Esophagus squamous epithelium (tissue), 5 donors: ENCODE measurements at regions not wholly inside any gene's neighbourhood (a gene's known extent, or its start where the extent isn't known, plus 50 kb on each side); places are given as distances from the start of the nearest gene placed in this dataset.

Source experiments
- DNase-seq: peaks from one replicate; lab custom pipeline; 2025; lab: John Stamatoyannopoulos, UW
- H3K27ac ChIP-seq, 4 donors: fragments of 200-600 bp; sonication (generic); one replicate each; pipeline ENCODE4 v1.5.1; 2016 to 2019; ENCODE audit warnings: mild to moderate bottlenecking in 1 of 4
- H3K27me3 ChIP-seq, 4 donors: fragments of 200-600 bp; sonication (generic); 1 replicate in 3 of 4; 2 replicates in 1 of 4; pipeline versions ENCODE4 v1.5.1 to v1.6.0; 2017 to 2021; ENCODE audit warnings: antibody characterized with exemption in 1 of 4
- H3K36me3 ChIP-seq, 3 donors: fragments of 200-600 bp; sonication (generic); one replicate each; pipeline ENCODE4 v1.5.1; 2016 to 2019
- H3K4me1 ChIP-seq, 3 donors: fragments of 200-600 bp; sonication (generic); one replicate each; pipeline ENCODE4 v1.5.1; 2017 to 2019
- H3K4me3 ChIP-seq, 4 donors: fragments of 200-600 bp; sonication (generic); 1 replicate in 3 of 4; 2 replicates in 1 of 4; pipeline ENCODE4 v1.5.1; 2016 to 2019; ENCODE audit warnings: mild to moderate bottlenecking in 2 of 4, moderate library complexity in 1 of 4
- H3K9me3 ChIP-seq, 3 donors: fragments of 200-600 bp; sonication (generic); one replicate each; pipeline ENCODE4 v1.5.1; 2016 to 2019
- CTCF ChIP-seq, 6 experiments: fragments of 450-650 bp in 4 of 6; fragments of 200-600 bp in 2 of 6; sonication (generic) in 2 of 6; IDR thresholded peaks; one replicate each; pipeline ENCODE4 v1.5.1; 2016 to 2019; ENCODE audit warnings: antibody characterized with exemption in 6 of 6, mild to moderate bottlenecking in 4 of 6, moderate library complexity in 4 of 6
- POLR2A ChIP-seq, 4 donors: fragments of 450-650 bp; IDR thresholded peaks; one replicate each; pipeline ENCODE4 v1.6.1; 2017; ENCODE audit warnings: antibody characterized with exemption in 4 of 4, mild to moderate bottlenecking in 4 of 4, moderate library complexity in 3 of 4
- WGBS, 2 donors: methylation state at CpG; one replicate each; pipeline ENCODE4 v1.1.5; 2018; 5-methylcytosine and 5-hydroxymethylcytosine counted together
- intact Hi-C: fragments of 100-400 bp; cut with DNase I; formaldehyde crosslinking; loops from one replicate; pipeline ENCODE4 v1.15.0; 2022
- donor health status: DM: yes; HTN: yes; CAD: no.

- 15 to 17% methylated on average over 2 of the region's 2 CpGs for WGBS, 2 donors
- H3K4me1 ChIP-seq: no peaks in the 10 kb centered on the region
- intact Hi-C loops: no loop called here
These were observed 571.2 kb upstream of the MGAT4C start for GRCh38 chr12:86827409-86827808.

GRCh38 chr12:86826051-86826450 lies 569.9 kb upstream of the MGAT4C start:
- intact Hi-C loops: no loop called here
- H3K27ac ChIP-seq: no peak overlapping the region
- no peak overlapping the region for H3K4me3 ChIP-seq
- no peak for DNase-seq
- no peaks in the 10 kb centered on the region for H3K4me1 ChIP-seq
- no peaks in the 10 kb centered on the region for H3K27me3 ChIP-seq
- no peak for TF ChIP-seq POLR2A (IDR thresholded peaks at IDR 0.05)
- no peak for TF ChIP-seq CTCF (IDR thresholded peaks at IDR 0.05)
- WGBS, 2 donors: 91 to 93% methylated on average over 2 of the region's 2 CpGs
- H3K9me3 ChIP-seq: no peaks in the 10 kb centered on the region
- no peaks in the 10 kb centered on the region for H3K36me3 ChIP-seq

More at GRCh38 chr12:86827409-86827808, 571.2 kb upstream of the MGAT4C start:
- Histone ChIP-seq H3K27me3 (no peaks in the 10 kb centered on the region), H3K4me3 (no peak overlapping the region), H3K36me3 (no peaks in the 10 kb centered on the region), H3K27ac (no peak overlapping the region), H3K9me3 (no peaks in the 10 kb centered on the region)
- no peak for DNase-seq
- TF ChIP-seq POLR2A (IDR thresholded peaks at IDR 0.05): no peak
- TF ChIP-seq CTCF (IDR thresholded peaks at IDR 0.05): no peak

GRCh38 chr12:86801439-86801838 lies 545.2 kb upstream of the MGAT4C start:
- Histone ChIP-seq H3K27ac (no peak overlapping the region), H3K36me3 (no peaks in the 10 kb centered on the region), H3K4me1 (no peaks in the 10 kb centered on the region), H3K4me3 (no peak overlapping the region), H3K9me3 (no peaks in the 10 kb centered on the region), H3K27me3 (no peaks in the 10 kb centered on the region)
- 76 to 81% methylated on average over 1 of the region's 1 CpG for WGBS, 2 donors
- no peak for DNase-seq
- intact Hi-C loops: no loop called here
- TF ChIP-seq POLR2A (IDR thresholded peaks at IDR 0.05): no peak
- no peak for TF ChIP-seq CTCF (IDR thresholded peaks at IDR 0.05)

GRCh38 chr12:86799616-86800015 lies 543.4 kb upstream of the MGAT4C start:
- TF ChIP-seq CTCF (IDR thresholded peaks at IDR 0.05) (no peak), POLR2A (IDR thresholded peaks at IDR 0.05) (no peak)
- Histone ChIP-seq H3K4me3 (no peak overlapping the region), H3K27ac (no peak overlapping the region), H3K36me3 (no peaks in the 10 kb centered on the region), H3K4me1 (no peaks in the 10 kb centered on the region), H3K9me3 (no peaks in the 10 kb centered on the region), H3K27me3 (no peaks in the 10 kb centered on the region)
- intact Hi-C loops: no loop called here
- no peak for DNase-seq
- 81 to 90% methylated on average over 2 of the region's 2 CpGs for WGBS, 2 donors

- 76 to 90% methylated on average over 1 of the region's 1 CpG for WGBS, 2 donors
- intact Hi-C loops: no loop called here
- H3K9me3 ChIP-seq: no peaks in the 10 kb centered on the region
- H3K36me3 ChIP-seq: no peaks in the 10 kb centered on the region
- no peaks in the 10 kb centered on the region for H3K4me1 ChIP-seq
- DNase-seq: no peak
- H3K27ac ChIP-seq: no peak overlapping the region
- H3K27me3 ChIP-seq: no peaks in the 10 kb centered on the region
- TF ChIP-seq CTCF (IDR thresholded peaks at IDR 0.05): no peak
- TF ChIP-seq POLR2A (IDR thresholded peaks at IDR 0.05): no peak
- H3K4me3 ChIP-seq: no peak overlapping the region
These were observed 540.4 kb upstream of the MGAT4C start for GRCh38 chr12:86796550-86796949.
